Trophoblast cell (in vitro differentiated cells and primary cell): ENCODE measurements at regions not wholly inside any gene's neighbourhood (a gene's known extent, or its start where the extent isn't known, plus 50 kb on each side); places are given as distances from the start of the nearest gene placed in this dataset.

Source experiments
- DNase-seq, 2 donors: peaks; one replicate each; pipeline ENCODE4 v3.0.0-alpha.2; 2016
- H2AFZ ChIP-seq: 2 replicates; pipeline ENCODE4 v1.6.1; 2013; ENCODE audit warnings: low read length, moderate library complexity, mild to moderate bottlenecking; ENCODE audit not compliant: insufficient read depth, poor library complexity
- H2AK5ac ChIP-seq: 2 replicates; pipeline ENCODE4 v1.6.1; 2013; ENCODE audit warnings: mild to moderate bottlenecking, low read length
- H2BK120ac ChIP-seq: 2 replicates; pipeline ENCODE4 v1.6.1; 2013; ENCODE audit warnings: low read length, mild to moderate bottlenecking, moderate library complexity; ENCODE audit not compliant: insufficient read depth, poor library complexity
- H2BK12ac ChIP-seq: 2 replicates; pipeline ENCODE4 v1.6.1; 2013; ENCODE audit warnings: mild to moderate bottlenecking, low read length, moderate library complexity
- H2BK5ac ChIP-seq: 2 replicates; pipeline ENCODE4 v1.6.1; 2013; ENCODE audit warnings: low read length, low read depth, moderate library complexity, mild to moderate bottlenecking; ENCODE audit not compliant: poor library complexity
- H3K14ac ChIP-seq: 2 replicates; pipeline ENCODE4 v1.6.1; 2013; ENCODE audit warnings: mild to moderate bottlenecking, low read length
- H3K18ac ChIP-seq: 2 replicates; pipeline ENCODE4 v1.6.1; 2013; ENCODE audit warnings: mild to moderate bottlenecking, low read length
- H3K23ac ChIP-seq: 2 replicates; pipeline ENCODE4 v1.6.1; 2013; ENCODE audit warnings: low read length
- H3K27ac ChIP-seq: 2 replicates; pipeline ENCODE4 v1.5.1; 2013; ENCODE audit warnings: low read depth, mild to moderate bottlenecking, inconsistent platforms, low read length, moderate library complexity
- H3K27me3 ChIP-seq: 2 replicates; pipeline ENCODE4 v1.6.1; 2013; ENCODE audit warnings: inconsistent platforms, mild to moderate bottlenecking, low read length, moderate library complexity; ENCODE audit not compliant: insufficient read depth
- H3K36me3 ChIP-seq, 2 experiments: 1 replicate in 1 of 2; 2 replicates in 1 of 2; pipeline ENCODE4 v1.6.1; 2013; ENCODE audit warnings: low read length in 2 of 2, mild to moderate bottlenecking in 2 of 2, moderate library complexity in 1 of 2; ENCODE audit not compliant: insufficient read depth in 2 of 2, control insufficient read depth in 1 of 2
- H3K4ac ChIP-seq: 2 replicates; pipeline ENCODE4 v1.6.1; 2013; ENCODE audit warnings: low read depth, mild to moderate bottlenecking, low read length, moderate library complexity
- H3K4me1 ChIP-seq, 2 experiments: 1 replicate in 1 of 2; 2 replicates in 1 of 2; pipeline ENCODE4 v1.6.1; 2013; ENCODE audit warnings: low read length in 2 of 2, mild to moderate bottlenecking in 2 of 2, moderate library complexity in 1 of 2; ENCODE audit not compliant: insufficient read depth in 2 of 2, control insufficient read depth in 1 of 2
- H3K4me2 ChIP-seq: 2 replicates; pipeline ENCODE4 v1.6.1; 2013; ENCODE audit warnings: inconsistent platforms, mild to moderate bottlenecking, low read length, moderate library complexity
- H3K4me3 ChIP-seq: 2 replicates; pipeline ENCODE4 v1.5.1; 2013; ENCODE audit warnings: mild to moderate bottlenecking, low read depth, low read length, inconsistent platforms
- H3K79me1 ChIP-seq: one replicate; pipeline ENCODE4 v1.6.1; 2013; ENCODE audit warnings: low read length
- H3K79me2 ChIP-seq: 2 replicates; pipeline ENCODE4 v1.6.1; 2013; ENCODE audit warnings: low read length, mild to moderate bottlenecking; ENCODE audit not compliant: control insufficient read depth, insufficient read depth, poor library complexity
- H3K9ac ChIP-seq: 2 replicates; pipeline ENCODE4 v1.6.1; 2013; ENCODE audit warnings: mild to moderate bottlenecking, low read length
- H3K9me3 ChIP-seq: 2 replicates; pipeline ENCODE4 v1.6.1; 2013; ENCODE audit warnings: low read depth, mild to moderate bottlenecking, control low read depth, inconsistent platforms, low read length; ENCODE audit not compliant: insufficient read depth
- H4K12ac ChIP-seq: 2 replicates; pipeline ENCODE4 v1.6.1; 2013; ENCODE audit warnings: low read depth, mild to moderate bottlenecking, low read length, moderate library complexity
- H4K8ac ChIP-seq: 2 replicates; pipeline ENCODE4 v1.6.1; 2013; ENCODE audit warnings: low read depth, mild to moderate bottlenecking, low read length, moderate library complexity
- H4K91ac ChIP-seq: one replicate; pipeline ENCODE4 v1.6.1; 2013; ENCODE audit warnings: low read depth, mild to moderate bottlenecking, low read length, moderate library complexity
- WGBS: extraction: QIAGEN DNeasy Blood & Tissue Kit; methylation state at CpG from one replicate; pipeline ENCODE4 v1.1.7; 2013; ENCODE audit warnings: missing lambda C conversion rate; ENCODE audit not compliant: insufficient read length, insufficient coverage; ENCODE audit errors: extremely low coverage; 5-methylcytosine and 5-hydroxymethylcytosine counted together

DNA sequence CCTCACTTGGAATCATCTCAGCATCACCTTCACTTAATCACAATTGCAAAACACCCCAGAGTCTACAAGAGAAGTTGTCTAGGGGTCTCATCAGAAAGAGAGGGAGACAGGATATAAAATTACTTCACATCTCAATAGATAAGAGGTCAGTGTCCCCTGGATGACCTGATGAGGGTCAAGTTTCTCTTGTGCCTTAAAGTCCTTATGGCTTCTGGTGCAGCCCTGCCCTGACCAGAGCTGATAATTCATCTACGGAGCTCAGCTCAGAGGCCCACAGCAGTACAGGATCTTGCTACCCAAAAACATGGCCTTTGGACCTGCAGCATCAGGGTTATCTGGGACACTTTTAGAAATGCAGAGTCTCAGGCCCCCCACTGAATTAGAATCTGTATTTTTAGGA lies 111.1 kb upstream of the GLI3 start:
- no peak overlapping the region for H3K27ac ChIP-seq
- H2AK5ac ChIP-seq, result no peak overlapping the region
- DNase-seq, result no peak
- H3K4me3 ChIP-seq, result no peak overlapping the region
- no peak overlapping the region for H4K8ac ChIP-seq
- no peak overlapping the region for H3K4ac ChIP-seq
- no peak overlapping the region for H2BK5ac ChIP-seq
- H3K9ac ChIP-seq, result no peak overlapping the region
- no peak overlapping the region for H3K23ac ChIP-seq
- H3K18ac ChIP-seq, result no peak overlapping the region
- no peaks in the 10 kb centered on the region for H3K27me3 ChIP-seq
- H2BK120ac ChIP-seq, result no peak overlapping the region
- no peak overlapping the region for H2BK12ac ChIP-seq
- H3K36me3 ChIP-seq, result no peaks in the 10 kb centered on the region
- H3K14ac ChIP-seq, result no peak overlapping the region
- H4K12ac ChIP-seq, result no peak overlapping the region
- H3K4me2 ChIP-seq, result no peak overlapping the region
- H3K79me1 ChIP-seq, result no peaks in the 10 kb centered on the region
- H3K9me3 ChIP-seq, result no peaks in the 10 kb centered on the region
- no peaks in the 10 kb centered on the region for H3K4me1 ChIP-seq
- WGBS, result no CpG with 5 or more reads among the region's 1 CpG
- no peak overlapping the region for H4K91ac ChIP-seq
- H3K79me2 ChIP-seq, result no peaks in the 10 kb centered on the region
- H2AFZ ChIP-seq, result no peak overlapping the region

DNA sequence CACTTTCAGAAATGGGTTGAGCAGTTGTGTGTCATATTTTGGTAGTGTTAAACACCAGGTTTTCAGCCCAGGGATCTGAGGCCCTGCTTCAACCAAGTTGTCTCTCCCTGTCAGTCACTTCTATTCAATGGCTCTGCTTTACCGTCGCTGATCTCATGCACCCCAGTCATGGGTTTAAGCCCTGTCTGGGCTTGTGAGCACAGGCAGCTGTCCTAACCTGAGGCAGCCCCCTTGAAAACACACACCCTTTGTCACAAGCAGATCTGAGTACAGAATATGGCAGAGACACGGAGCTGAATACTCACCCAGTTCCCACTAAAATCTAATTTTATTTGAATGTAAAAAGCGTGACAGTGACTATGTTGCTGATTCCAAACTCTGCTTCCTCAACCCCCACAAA lies 110.6 kb upstream of the GLI3 start:
- no peak for DNase-seq
- Histone ChIP-seq H3K18ac (no peak overlapping the region), H3K14ac (no peak overlapping the region), H3K9me3 (no peaks in the 10 kb centered on the region), H4K91ac (no peak overlapping the region), H2AK5ac (no peak overlapping the region), H2BK120ac (no peak overlapping the region), H3K79me1 (no peaks in the 10 kb centered on the region), H3K4me3 (no peak overlapping the region), H3K27ac (no peak overlapping the region), H2BK12ac (no peak overlapping the region), H3K27me3 (no peaks in the 10 kb centered on the region), H3K9ac (no peak overlapping the region), H3K36me3 (no peaks in the 10 kb centered on the region), H4K8ac (no peak overlapping the region), H2AFZ (no peak overlapping the region), H3K23ac (no peak overlapping the region), H4K12ac (no peak overlapping the region), H3K4ac (no peak overlapping the region), H3K79me2 (no peaks in the 10 kb centered on the region), H3K4me1 (no peaks in the 10 kb centered on the region), H2BK5ac (no peak overlapping the region), H3K4me2 (no peak overlapping the region)
- WGBS, result no CpG with 5 or more reads among the region's 4 CpGs

DNA sequence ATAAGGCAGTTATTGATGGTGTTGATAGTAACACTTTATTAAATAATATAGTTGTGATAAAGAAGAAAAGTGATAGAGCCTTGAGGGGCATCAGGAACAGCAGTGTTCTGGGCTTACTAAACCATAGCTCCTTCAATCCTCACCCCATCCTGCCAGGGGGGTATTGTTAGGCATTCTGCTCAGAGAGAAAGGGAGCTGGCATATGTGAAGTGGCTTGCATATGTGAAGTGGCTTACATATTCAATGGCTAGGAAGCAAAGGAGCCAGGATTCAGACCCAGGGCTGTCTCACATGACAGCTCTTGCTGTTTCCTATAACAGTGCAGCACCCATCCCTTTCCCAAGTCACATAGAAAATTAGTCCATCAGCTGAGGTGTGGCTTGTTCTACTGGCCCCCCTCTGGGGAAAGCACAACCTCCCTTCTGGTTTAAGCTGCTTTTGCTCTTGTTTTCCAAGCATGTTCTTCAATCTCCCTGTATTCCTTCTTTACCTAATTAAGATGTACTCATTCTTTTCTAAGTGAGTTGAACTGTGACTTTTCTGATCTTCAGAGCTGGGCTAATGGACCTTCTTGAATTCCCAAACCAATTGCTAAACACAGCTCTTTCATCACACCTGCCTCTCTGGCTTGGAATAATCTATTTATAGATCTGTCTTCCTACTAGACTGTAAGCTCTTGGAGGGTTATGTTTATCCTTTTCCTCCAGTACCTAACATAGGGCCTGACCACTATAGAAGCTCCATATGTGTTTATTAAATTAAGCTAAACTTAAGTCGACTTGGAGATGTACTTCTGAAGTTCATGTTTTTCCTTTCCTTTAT lies 108.7 kb upstream of the GLI3 start:
- no peak for DNase-seq
- Histone ChIP-seq H3K36me3 (no peaks in the 10 kb centered on the region), H2AFZ (no peak overlapping the region), H3K4me1 (no peaks in the 10 kb centered on the region), H3K4me3 (no peak overlapping the region), H3K4ac (no peak overlapping the region), H3K79me1 (no peaks in the 10 kb centered on the region), H2AK5ac (no peak overlapping the region), H3K14ac (no peak overlapping the region), H2BK120ac (no peak overlapping the region), H3K18ac (no peak overlapping the region), H3K4me2 (no peak overlapping the region), H3K9me3 (no peaks in the 10 kb centered on the region), H3K27ac (no peak overlapping the region), H3K27me3 (no peaks in the 10 kb centered on the region), H3K79me2 (no peaks in the 10 kb centered on the region), H4K8ac (no peak overlapping the region), H2BK12ac (no peak overlapping the region), H4K12ac (no peak overlapping the region), H3K23ac (no peak overlapping the region), H3K9ac (no peak overlapping the region), H2BK5ac (no peak overlapping the region), H4K91ac (no peak overlapping the region)
- no CpG with 5 or more reads among the region's 1 CpG for WGBS

DNA sequence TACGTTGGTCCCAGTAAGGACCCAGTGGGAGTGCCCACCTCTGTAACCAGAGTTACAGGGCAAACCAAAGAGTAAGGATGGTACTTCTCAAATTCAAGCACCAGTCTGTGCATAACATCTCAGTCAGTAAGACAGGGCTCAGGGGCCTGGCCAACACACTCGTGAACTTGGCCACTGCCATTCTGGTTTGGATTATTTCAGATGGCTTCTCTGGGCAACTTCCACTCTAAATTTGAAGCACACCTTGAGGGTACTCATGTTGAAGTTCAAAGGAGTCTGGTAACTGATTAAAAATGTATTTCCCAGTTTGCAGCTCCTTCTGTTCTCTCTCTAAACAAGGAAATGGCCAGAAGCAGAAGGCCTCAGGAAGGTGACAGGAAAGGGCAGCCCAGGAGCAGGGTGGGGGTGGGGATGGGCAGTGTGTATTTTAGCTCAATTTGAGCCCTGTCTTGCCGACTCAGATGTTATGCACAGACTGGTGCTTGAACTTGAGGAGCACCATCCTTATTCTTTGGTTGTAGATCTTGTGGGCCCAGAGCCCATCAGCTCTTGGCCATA lies 107.3 kb upstream of the GLI3 start:
- Histone ChIP-seq H3K27me3 (no peaks in the 10 kb centered on the region), H2BK120ac (no peak overlapping the region)

More for the DNA sequence above, 107.3 kb upstream of the GLI3 start:
- Histone ChIP-seq H3K36me3 (no peaks in the 10 kb centered on the region), H3K4me1 (no peaks in the 10 kb centered on the region), H3K4me2 (no peak overlapping the region), H3K79me1 (no peaks in the 10 kb centered on the region), H3K79me2 (no peaks in the 10 kb centered on the region), H4K8ac (no peak overlapping the region), H2BK5ac (no peak overlapping the region), H3K9ac (no peak overlapping the region), H4K91ac (no peak overlapping the region), H2AK5ac (no peak overlapping the region), H3K23ac (no peak overlapping the region), H3K18ac (no peak overlapping the region), H3K27ac (no peak overlapping the region), H4K12ac (no peak overlapping the region), H3K4me3 (no peak overlapping the region), H2AFZ (no peak overlapping the region), H2BK12ac (no peak overlapping the region), H3K9me3 (no peaks in the 10 kb centered on the region), H3K4ac (no peak overlapping the region), H3K14ac (no peak overlapping the region)
- no peak for DNase-seq
- no CpG with 5 or more reads among the region's 3 CpGs for WGBS
